ENCODE measurements at regions not wholly inside any gene's neighbourhood (a gene's known extent, or its start where the extent isn't known, plus 50 kb on each side); places are given as distances from the start of the nearest gene placed in this dataset.
A peak's percentile ranks its signal among the peaks of the same experiment; 100 is the strongest.

DNA sequence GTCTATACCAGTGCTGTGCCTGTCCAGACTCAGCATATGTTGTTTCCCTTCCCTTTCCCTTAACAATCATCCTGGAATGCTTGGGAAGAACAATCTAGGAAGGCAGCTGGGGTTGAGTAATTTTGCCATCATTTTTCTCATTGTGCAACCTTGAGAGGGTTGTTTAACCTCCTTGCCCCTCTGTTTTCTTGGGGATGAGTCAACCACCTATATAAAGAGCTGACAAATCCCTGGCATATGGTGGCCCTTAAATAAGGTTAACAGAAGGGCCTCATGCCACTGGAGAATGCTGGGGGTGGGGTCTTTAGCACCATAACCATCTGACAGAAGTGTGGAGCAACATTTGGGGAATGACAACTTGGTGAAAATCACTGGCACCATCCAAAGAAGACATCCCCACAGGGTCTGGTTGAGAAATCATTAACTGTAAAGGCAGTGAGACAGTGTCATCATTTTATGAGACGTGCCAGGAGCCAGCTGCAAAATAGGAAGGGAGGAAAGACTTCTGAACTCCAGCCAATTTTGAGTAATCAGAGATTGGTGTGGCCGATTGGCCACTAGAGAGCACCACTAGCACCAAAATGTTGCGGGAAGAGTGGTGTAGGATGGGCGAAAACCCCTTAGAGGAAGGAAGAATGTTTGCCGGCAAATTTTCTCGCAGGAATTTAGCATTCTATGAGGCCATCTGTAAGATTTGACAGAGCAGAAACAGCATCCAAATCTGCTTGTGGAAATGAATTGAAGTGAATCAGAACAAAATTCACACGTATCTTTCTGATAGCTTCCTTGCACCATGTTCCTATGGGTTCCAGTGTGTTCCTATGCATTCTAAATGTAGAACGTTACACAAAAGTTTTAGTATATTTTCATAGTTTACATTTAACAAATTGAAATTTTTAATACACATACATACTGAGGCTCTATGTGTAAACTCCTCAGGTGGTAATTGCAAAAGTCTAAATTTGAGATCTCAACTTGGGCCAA, 113.8 kb downstream of the MSX2 start:
- Histone ChIP-seq H3K27me3 (ENCODE audit: control insufficient read depth, insufficient read depth, low read length) (peaks cover 4% of the 10 kb centered on the region), H3K9me3 (replicated peaks; ENCODE audit: control insufficient read depth, low read depth, low read length) (no peaks in the 10 kb centered on the region), H3K4me3 (ENCODE audit: low read length) (no peak overlapping the region), H3K27ac (ENCODE audit: low read length) (no peak overlapping the region), H3K4me1 (ENCODE audit: control insufficient read depth, insufficient read depth, low read length) (peaks cover 6% of the 10 kb centered on the region), H3K36me3 (ENCODE audit: control insufficient read depth, insufficient read depth, low read length) (no peaks in the 10 kb centered on the region)
- peak; percentile 77 for DNase-seq
- WGBS (ENCODE audit: insufficient coverage): 14% methylated on average over 6 of the region's 8 CpGs

DNA sequence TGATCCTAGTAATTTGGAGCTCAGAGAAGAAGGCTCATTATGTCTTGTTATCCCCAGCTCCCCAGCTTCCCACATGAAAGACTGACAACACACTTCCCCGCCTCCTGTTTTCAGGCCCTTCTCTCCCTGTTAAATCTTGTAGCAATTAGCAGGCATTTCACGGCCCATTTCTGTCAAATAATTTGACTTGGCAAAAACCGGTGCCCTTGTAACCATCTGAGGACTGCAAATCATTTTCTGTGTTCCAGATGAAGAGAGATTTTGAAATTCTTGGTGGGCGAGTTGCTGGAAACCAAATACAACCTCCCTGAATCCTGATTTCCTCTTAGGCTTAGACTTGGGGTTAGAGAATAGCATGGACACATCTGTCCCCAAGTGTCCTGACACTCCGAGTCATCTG, 109.7 kb downstream of the MSX2 start:
- H3K27me3 ChIP-seq (ENCODE audit: control insufficient read depth, insufficient read depth, low read length): peaks cover 4% of the 10 kb centered on the region
- 53% methylated on average over 2 of the region's 5 CpGs for WGBS (ENCODE audit: insufficient coverage)
- no peak overlapping the region for H3K27ac ChIP-seq (ENCODE audit: low read length)
- no peaks in the 10 kb centered on the region for H3K36me3 ChIP-seq (ENCODE audit: control insufficient read depth, insufficient read depth, low read length)
- DNase-seq: no peak
- H3K4me3 ChIP-seq (ENCODE audit: low read length): no peak overlapping the region
- H3K4me1 ChIP-seq (ENCODE audit: control insufficient read depth, insufficient read depth, low read length): peaks cover 7% of the 10 kb centered on the region
- H3K9me3 ChIP-seq (replicated peaks; ENCODE audit: control insufficient read depth, low read depth, low read length): no peaks in the 10 kb centered on the region

DNA sequence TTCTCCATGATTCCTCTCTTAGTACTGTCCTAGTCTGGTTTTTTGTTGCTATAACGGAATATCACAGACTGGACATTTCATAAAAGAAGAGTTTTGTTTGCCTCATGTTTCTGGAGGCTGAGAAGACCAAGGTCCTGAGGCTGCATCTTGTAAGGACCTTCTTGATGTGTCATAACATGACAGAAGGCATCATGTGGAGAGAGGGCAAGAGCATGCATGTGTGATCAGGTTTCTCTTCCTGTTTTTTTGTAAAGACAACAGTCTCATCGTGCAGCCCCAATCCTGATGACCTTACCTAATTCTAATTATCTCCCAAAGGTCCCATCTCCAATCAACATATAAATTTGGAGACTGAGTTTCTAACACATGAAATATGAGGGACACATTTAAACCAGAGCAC, 108.4 kb downstream of the MSX2 start:
- no peaks in the 10 kb centered on the region for H3K9me3 ChIP-seq (replicated peaks; ENCODE audit: control insufficient read depth, low read depth, low read length)
- no peak overlapping the region for H3K4me3 ChIP-seq (ENCODE audit: low read length)
- no peak for DNase-seq
- H3K27me3 ChIP-seq (ENCODE audit: control insufficient read depth, insufficient read depth, low read length): peaks cover 4% of the 10 kb centered on the region
- H3K27ac ChIP-seq (ENCODE audit: low read length): no peak overlapping the region
- no peaks in the 10 kb centered on the region for H3K36me3 ChIP-seq (ENCODE audit: control insufficient read depth, insufficient read depth, low read length)
- no CpG with 5 or more reads among the region's 2 CpGs for WGBS (ENCODE audit: insufficient coverage)
- peaks cover 2% of the 10 kb centered on the region for H3K4me1 ChIP-seq (ENCODE audit: control insufficient read depth, insufficient read depth, low read length)

DNA sequence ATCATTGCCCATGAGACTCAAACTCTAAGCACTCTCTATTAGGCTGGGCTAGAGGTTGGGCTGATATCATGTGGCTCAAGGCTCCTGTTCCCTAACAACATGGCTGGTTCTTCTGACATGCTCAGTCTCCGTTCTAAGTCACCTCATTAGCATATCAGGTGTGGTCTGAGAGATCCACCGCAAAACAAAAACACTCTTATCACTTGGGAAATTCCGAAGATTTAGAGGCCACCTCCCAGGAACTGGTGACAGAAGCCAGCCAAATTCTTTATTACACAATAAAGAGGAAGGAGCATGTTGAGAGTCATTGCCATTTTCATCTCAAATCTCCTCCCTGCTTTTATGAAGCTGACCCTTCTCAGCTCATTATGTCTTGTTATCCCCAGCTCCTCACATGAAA, 107.6 kb downstream of the MSX2 start:
- Histone ChIP-seq H3K27ac (ENCODE audit: low read length) (no peak overlapping the region), H3K9me3 (replicated peaks; ENCODE audit: control insufficient read depth, low read depth, low read length) (no peaks in the 10 kb centered on the region), H3K27me3 (ENCODE audit: control insufficient read depth, insufficient read depth, low read length) (peaks cover 4% of the 10 kb centered on the region), H3K4me1 (ENCODE audit: control insufficient read depth, insufficient read depth, low read length) (peaks cover 2% of the 10 kb centered on the region), H3K36me3 (ENCODE audit: control insufficient read depth, insufficient read depth, low read length) (no peaks in the 10 kb centered on the region), H3K4me3 (ENCODE audit: low read length) (no peak overlapping the region)
- WGBS (ENCODE audit: insufficient coverage): 60% methylated on average over 1 of the region's 3 CpGs
- DNase-seq: no peak

DNA sequence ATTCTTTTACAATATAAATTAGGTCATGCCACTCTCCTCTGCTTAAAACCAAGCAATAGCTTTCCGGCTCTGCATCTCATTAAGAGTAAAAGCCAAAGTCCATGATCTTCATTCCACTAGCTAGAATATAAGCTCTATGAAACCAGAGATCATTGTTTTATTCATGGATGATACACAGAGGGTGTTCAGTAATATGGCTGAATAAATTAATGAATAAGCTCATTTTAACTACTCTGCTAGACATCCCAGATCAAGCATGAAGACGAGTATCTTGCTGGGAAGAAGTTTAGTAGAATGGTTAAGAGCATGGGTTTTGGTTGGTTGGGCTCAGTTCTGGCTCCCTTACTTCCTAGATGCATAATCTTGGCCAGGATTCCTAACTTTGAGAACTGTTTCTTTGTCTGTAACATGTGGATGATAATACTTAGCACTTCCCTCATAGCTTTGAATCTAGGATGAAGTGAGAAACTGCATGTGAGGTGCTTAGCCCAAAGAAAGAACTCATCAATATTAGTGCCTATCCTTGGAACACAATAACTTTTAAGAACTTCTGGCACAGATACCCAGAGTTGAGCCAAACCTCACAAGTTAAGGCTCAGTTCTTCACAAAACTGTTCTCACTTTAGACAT, 106.8 kb downstream of the MSX2 start:
- no CpG with 5 or more reads among the region's 2 CpGs for WGBS (ENCODE audit: insufficient coverage)

DNA sequence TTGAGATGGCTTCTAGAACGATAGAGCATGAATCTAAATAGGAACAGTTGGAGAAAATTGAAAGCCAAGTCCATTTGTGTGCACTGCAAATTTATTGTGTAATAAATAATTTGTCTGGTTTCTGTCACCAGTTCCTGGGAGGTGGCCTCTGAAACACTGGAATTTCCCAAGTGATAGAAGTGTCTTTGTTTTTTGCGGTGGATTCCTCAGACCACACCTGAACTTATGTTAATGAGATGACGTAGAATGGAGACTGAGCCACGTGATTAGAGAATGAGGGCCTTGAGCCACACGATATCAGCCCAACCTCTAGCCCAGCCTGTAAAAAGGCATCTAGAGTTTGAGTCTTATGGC, 105.1 kb downstream of the MSX2 start:
- H3K4me1 ChIP-seq (ENCODE audit: control insufficient read depth, insufficient read depth, low read length): peaks cover 2% of the 10 kb centered on the region
- no peak overlapping the region for H3K27ac ChIP-seq (ENCODE audit: low read length)
- DNase-seq: no peak
- 0% methylated on average over 1 of the region's 5 CpGs for WGBS (ENCODE audit: insufficient coverage)
- no peak overlapping the region for H3K4me3 ChIP-seq (ENCODE audit: low read length)
- no peaks in the 10 kb centered on the region for H3K36me3 ChIP-seq (ENCODE audit: control insufficient read depth, insufficient read depth, low read length)
- H3K9me3 ChIP-seq (replicated peaks; ENCODE audit: control insufficient read depth, low read depth, low read length): no peaks in the 10 kb centered on the region
- H3K27me3 ChIP-seq (ENCODE audit: control insufficient read depth, insufficient read depth, low read length): peaks cover 2% of the 10 kb centered on the region

More for the DNA sequence above, 106.8 kb downstream of the MSX2 start:
- Histone ChIP-seq H3K9me3 (replicated peaks; ENCODE audit: control insufficient read depth, low read depth, low read length) (no peaks in the 10 kb centered on the region), H3K4me1 (ENCODE audit: control insufficient read depth, insufficient read depth, low read length) (peaks cover 2% of the 10 kb centered on the region), H3K36me3 (ENCODE audit: control insufficient read depth, insufficient read depth, low read length) (no peaks in the 10 kb centered on the region), H3K27me3 (ENCODE audit: control insufficient read depth, insufficient read depth, low read length) (peaks cover 2% of the 10 kb centered on the region), H3K27ac (ENCODE audit: low read length) (no peak overlapping the region), H3K4me3 (ENCODE audit: low read length) (no peak overlapping the region)
- DNase-seq: no peak

DNA sequence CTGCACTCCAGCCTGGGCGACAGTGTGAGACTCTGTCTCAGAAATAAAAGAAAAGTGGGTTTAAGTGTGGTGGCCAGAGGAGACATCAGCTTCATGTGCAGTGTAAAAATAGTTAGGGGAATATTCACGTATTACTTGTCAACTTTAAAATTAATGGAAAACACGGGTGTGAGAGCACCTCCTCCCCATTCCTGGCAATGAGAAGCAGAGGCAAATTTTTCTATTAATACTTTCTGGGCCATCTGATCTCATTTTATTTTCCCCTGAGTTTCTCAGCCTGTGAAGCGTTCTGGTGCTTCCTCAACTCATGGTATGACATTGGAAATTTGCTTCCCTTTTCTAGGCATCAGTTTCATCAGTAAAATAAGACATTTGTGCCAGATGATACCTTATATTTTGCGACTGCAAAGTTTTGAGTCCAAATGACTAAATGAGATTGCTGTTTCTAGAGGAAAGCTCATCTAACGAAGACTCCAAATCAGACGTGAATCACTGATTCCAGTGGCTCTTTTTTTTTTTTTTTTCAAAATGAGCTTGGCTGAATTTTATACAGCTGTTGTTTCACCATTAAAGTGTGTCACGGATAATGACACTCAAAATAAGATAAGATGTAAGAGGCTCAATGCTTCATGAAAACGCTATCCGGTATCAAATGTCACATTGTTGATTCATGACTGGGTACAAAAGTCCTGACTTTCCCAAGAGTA, 104.6 kb downstream of the MSX2 start:
- H3K4me1 ChIP-seq (ENCODE audit: control insufficient read depth, insufficient read depth, low read length): peaks cover 2% of the 10 kb centered on the region
- no peaks in the 10 kb centered on the region for H3K9me3 ChIP-seq (replicated peaks; ENCODE audit: control insufficient read depth, low read depth, low read length)
- no peak overlapping the region for H3K4me3 ChIP-seq (ENCODE audit: low read length)
- 80% methylated on average over 4 of the region's 10 CpGs for WGBS (ENCODE audit: insufficient coverage)
- no peaks in the 10 kb centered on the region for H3K36me3 ChIP-seq (ENCODE audit: control insufficient read depth, insufficient read depth, low read length)
- DNase-seq: peak; percentile 23
- no peak overlapping the region for H3K27ac ChIP-seq (ENCODE audit: low read length)
- H3K27me3 ChIP-seq (ENCODE audit: control insufficient read depth, insufficient read depth, low read length): no peaks in the 10 kb centered on the region

DNA sequence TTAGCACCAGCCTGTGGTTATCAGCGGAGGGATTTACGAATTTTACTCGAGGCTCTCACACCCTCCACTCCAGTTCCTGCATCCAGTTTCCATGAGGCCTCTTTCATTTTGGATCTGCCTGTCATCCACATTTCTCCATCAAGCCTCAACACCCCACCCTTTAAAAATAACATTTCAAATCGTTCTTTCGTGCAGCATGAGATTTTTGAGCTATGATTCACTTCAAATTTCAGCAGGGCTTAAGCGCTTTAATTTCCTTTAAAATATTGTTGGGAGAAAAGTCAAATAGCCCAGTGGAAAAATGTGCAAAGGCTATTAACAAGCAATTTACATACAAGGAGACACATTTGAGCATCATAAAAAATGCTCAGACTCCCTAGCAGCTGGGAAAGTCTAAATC, 103.2 kb downstream of the MSX2 start:
- Histone ChIP-seq H3K27me3 (ENCODE audit: control insufficient read depth, insufficient read depth, low read length) (no peaks in the 10 kb centered on the region), H3K4me3 (ENCODE audit: low read length) (no peak overlapping the region), H3K4me1 (ENCODE audit: control insufficient read depth, insufficient read depth, low read length) (peaks cover 2% of the 10 kb centered on the region), H3K27ac (ENCODE audit: low read length) (no peak overlapping the region), H3K36me3 (ENCODE audit: control insufficient read depth, insufficient read depth, low read length) (no peaks in the 10 kb centered on the region), H3K9me3 (replicated peaks; ENCODE audit: control insufficient read depth, low read depth, low read length) (no peaks in the 10 kb centered on the region)
- WGBS (ENCODE audit: insufficient coverage): 84% methylated on average over 3 of the region's 6 CpGs
- no peak for DNase-seq

DNA sequence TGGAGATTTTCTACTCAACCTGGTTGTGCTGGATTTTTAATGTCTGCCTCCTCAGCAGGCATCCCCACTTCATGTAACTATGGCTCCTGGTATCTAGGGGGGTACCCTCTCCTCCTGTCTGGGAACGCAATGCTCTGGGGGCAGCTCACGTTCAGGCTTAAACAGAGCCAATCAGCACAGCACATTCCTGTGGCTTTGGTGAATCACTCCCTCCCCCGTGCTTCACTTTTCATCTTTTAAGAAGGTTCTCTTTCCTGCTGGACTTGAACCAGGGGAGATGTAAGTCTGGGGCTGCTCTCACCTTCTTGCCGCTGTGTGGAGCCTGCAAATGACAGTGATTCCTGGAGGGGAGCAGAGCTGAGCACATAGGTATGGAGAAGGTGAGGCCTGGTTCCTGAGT, 101.2 kb downstream of the MSX2 start:
- H3K36me3 ChIP-seq (ENCODE audit: control insufficient read depth, insufficient read depth, low read length): no peaks in the 10 kb centered on the region
- no peak overlapping the region for H3K27ac ChIP-seq (ENCODE audit: low read length)
- peaks cover 2% of the 10 kb centered on the region for H3K4me1 ChIP-seq (ENCODE audit: control insufficient read depth, insufficient read depth, low read length)
- WGBS (ENCODE audit: insufficient coverage): 80% methylated on average over 1 of the region's 4 CpGs
- no peaks in the 10 kb centered on the region for H3K27me3 ChIP-seq (ENCODE audit: control insufficient read depth, insufficient read depth, low read length)
- H3K4me3 ChIP-seq (ENCODE audit: low read length): no peak overlapping the region
- no peaks in the 10 kb centered on the region for H3K9me3 ChIP-seq (replicated peaks; ENCODE audit: control insufficient read depth, low read depth, low read length)
- no peak for DNase-seq

DNA sequence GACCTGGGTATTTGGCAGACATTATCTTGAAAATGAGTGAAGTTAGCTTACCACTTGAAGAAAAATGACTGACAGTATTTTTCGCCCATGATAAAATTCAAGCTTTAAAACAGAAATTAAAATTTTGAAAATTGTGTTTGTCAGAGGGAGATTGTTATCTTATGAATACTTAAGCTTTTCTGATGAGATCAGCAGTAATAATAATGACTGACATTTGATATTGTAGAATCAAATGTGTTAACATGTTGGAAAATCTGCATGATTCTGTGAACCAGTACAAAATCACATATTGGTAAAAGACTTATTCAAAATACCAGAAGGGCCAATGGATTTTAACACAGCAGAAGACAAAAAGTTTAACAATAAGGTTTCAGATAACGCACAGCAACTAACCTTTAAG, 94.0 kb downstream of the MSX2 start:
- no peak overlapping the region for H3K27ac ChIP-seq (ENCODE audit: low read length)
- no peak overlapping the region for H3K4me3 ChIP-seq (ENCODE audit: low read length)
- WGBS (ENCODE audit: insufficient coverage): no CpG with 5 or more reads among the region's 2 CpGs
- H3K9me3 ChIP-seq (replicated peaks; ENCODE audit: control insufficient read depth, low read depth, low read length): no peaks in the 10 kb centered on the region
- no peaks in the 10 kb centered on the region for H3K4me1 ChIP-seq (ENCODE audit: control insufficient read depth, insufficient read depth, low read length)
- H3K27me3 ChIP-seq (ENCODE audit: control insufficient read depth, insufficient read depth, low read length): no peaks in the 10 kb centered on the region
- H3K36me3 ChIP-seq (ENCODE audit: control insufficient read depth, insufficient read depth, low read length): no peaks in the 10 kb centered on the region
- DNase-seq: no peak

Measured in muscle of leg (tissue), 3 donors.